Skin epidermis (tissue), 12 donors: ENCODE measurements at regions not wholly inside any gene's neighbourhood (a gene's known extent, or its start where the extent isn't known, plus 50 kb on each side); places are given as distances from the start of the nearest gene placed in this dataset.

ENCODE experiments used
- H3K27ac ChIP-seq, 21 experiments: fragments of 200-600 bp; sonication (generic) in 11 of 21; one replicate each; pipeline ENCODE4 v1.5.0; 2020; ENCODE audit warnings: mild to moderate bottlenecking in 3 of 21, inconsistent platforms in 2 of 21, moderate library complexity in 2 of 21
- H3K4me3 ChIP-seq, 7 experiments: fragments of 200-600 bp; sonication (generic) in 2 of 7; one replicate each; pipeline ENCODE4 v1.5.0; 2020; ENCODE audit warnings: inconsistent platforms in 2 of 7, mild to moderate bottlenecking in 2 of 7, moderate library complexity in 1 of 7

DNA sequence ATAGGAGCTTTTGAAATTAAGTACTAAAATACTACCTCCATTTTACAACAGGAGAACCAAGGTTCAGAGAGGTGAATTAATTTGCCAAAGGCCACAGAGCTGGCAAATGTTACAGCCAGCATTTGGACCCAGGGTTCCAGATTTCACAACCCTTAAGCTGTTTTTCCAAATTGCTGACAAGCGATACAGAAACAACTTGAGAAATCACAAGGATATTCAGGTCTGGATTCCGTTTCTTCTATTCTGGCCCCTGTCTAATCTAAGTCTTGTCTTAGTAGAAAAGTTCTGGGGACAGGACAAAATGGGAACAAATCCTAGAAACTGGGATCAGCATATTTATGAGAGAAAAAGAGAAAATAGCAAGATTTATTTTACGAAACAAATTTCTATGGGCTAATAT, 103.1 kb upstream of the PRLR start:
- H3K4me3 ChIP-seq, result no peak overlapping the region
- no peak overlapping the region for H3K27ac ChIP-seq

DNA sequence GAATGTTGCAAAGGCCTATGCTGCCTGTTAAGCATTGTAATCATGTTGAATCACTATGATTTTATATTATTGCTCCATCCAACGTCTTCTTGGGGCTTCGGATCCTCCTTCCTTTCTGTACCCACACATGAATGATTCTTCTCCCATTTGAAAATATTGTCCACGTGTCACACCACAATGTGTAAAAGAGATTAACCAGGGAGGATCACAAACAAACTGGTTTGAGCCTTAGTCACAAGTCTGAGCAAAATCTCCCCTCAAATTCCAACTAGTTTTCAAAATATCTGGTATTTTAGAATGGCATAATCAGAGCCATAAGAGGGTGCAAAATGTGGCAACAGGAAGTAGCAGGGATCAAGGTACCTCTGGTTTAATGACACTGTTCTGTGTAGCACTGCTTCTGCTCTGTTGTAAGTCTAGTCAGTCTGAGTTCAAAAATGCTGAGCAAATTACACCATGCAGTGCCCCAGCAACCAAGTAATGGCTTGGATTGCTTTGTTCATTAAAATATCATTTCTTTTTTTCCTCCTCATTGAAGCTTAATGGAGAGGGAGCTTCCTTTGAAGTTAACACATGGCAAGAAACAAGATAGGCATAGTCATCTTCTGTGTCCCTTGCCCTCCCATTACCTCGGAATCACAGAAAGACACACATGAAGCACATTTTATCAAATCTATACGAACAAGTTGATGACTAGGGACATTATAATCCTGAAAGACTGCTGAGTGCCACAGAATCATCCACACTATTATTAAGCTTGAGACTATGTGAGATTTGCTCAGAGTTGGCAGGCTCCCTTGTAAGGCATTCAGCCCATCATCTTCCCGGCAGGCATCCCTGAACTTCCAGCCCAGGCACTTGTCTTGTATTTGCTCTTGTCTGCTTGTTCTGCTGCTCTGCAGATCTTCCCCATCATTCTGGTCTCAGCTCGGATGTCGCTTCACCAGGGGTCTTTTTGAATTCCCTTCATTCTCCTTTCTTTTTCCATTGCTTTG, 102.0 kb upstream of the PRLR start:
- H3K27ac ChIP-seq, result peak overlapping the region in 1 of 21 experiments; percentile 19
- no peak overlapping the region for H3K4me3 ChIP-seq

DNA sequence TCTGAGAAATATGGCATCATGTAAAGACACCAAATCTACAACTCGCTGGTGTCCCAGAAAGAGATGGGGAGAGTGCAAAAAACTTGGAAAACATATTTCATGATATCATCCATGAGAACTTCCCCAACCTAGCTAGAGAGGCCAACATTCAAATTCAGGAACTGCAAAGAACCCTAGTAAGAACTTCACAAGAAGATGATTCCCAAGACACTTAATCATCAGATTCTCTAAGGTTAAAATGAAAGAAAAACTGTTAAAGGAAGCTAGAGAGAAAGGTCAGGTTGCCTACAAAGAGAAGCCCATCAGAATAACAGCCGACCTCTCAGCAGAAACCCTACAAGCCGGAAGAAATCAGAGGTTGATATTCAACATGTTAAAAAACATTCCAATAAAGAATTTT, 95.5 kb upstream of the PRLR start:
- no peak overlapping the region for H3K4me3 ChIP-seq
- no peak overlapping the region for H3K27ac ChIP-seq

DNA sequence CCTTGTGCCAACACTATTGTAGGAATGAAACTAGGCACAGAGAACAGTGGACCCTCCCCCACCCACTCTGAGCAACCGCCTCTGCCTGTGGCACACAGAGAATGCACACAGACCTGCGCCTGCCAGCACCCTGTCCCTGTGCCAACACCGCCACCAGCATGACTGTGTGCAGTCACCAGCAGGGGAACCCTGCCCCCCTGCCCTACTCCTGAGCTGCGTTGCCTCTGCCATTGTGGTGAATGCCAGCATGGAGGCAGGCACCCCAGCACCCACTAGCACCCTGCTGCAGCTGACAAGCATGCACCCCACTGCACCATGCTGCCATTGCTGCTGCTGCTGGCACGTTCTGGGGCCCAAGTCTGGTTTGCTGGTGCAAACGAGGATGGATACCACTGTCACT, 94.4 kb upstream of the PRLR start:
- H3K4me3 ChIP-seq, result no peak overlapping the region
- H3K27ac ChIP-seq, result no peak overlapping the region

DNA sequence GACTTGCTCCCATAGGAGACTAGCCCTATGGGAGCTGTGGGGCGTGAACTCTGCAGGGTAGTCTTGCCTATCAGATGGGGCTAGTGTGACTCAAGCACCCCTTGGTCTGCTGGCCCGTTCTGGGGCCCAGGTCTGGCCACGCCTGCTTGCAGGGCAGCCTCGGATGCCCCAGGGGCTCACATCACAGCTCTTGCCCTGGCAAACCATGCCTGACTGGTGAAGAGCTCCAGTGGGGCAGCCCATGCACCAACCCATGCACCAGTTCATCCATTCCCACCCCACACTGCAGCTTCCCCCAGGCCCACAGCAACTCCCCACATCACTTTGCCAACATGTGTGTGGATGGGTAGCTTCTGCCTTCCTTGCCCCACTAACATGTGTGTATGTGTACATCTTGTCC, 93.9 kb upstream of the PRLR start:
- no peak overlapping the region for H3K4me3 ChIP-seq

DNA sequence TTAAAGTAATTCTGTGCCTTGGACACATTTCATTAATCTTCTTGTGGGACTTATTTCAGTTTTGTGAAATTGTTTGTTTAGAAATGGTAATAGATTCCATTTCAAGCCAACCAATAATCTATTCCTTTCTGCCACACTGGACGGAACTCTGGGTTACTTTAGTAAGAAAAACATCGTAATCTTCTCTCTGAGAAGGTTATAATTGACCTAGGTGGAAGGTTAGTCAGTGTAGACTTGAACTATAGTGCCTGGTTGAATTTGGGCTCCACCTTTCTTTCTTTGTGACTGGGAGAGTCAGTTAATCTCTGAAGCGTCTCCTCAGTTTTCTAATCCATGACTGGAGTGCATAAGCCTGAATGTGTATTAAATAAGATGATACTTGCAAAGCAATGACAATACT, 89.7 kb upstream of the PRLR start:
- H3K4me3 ChIP-seq, result no peak overlapping the region
- no peak overlapping the region for H3K27ac ChIP-seq

More for the DNA sequence above, 93.9 kb upstream of the PRLR start:
- H3K27ac ChIP-seq, result no peak overlapping the region

DNA sequence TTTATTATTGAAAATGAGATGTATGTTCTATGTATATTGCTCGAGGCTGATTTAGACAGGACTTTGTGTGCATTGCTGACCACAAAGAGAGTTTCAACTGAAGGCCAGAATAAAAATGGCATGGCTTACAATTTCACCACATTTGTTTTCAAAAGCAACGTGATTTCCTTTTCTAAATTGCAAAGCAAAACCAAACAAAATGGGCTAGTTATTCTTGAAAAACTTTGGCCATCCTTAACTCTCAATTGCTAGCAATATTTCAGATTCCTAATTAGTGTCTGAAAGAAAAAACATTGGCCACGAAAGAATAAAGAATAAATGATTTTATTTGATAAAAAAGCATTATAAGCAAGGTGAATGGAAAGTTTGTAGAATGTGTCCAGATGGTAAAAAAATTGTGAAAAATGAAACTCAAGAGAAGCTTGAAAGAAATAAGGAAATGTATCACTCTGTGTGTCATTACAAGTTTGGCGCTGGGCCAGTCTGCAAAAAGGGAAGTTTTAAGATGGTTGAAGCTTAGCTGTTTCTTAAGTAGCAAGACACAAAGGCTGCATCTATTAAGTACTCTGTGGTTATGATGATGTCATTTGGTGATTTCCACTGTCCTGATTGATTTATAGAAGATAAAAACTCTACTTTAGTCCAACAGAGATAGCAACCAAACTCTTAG, 89.2 kb upstream of the PRLR start:
- H3K27ac ChIP-seq, result peak overlapping the region in 1 of 21 experiments; percentile 4
- H3K4me3 ChIP-seq, result no peak overlapping the region

DNA sequence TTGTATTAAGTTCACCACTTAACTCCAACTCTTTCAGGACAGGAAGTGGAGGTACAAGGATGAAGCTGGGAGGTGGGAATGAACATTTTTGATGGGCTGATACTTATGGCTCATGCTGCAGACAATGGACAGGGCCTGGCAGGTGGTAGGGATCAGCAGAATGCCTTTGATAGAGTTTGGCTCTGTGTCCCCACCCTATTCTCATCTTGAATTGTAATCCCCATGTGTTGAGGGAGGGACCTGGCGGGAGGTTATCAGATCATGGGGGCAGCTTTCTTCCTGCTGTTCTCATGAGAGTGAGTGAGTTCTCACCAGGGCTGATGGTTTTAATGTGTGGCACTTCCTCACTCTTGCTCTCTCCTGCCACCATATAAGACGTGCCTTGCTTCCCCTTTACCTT, 87.3 kb upstream of the PRLR start:
- no peak overlapping the region for H3K4me3 ChIP-seq
- peak overlapping the region in 2 of 21 experiments; percentile 14 to 42 for H3K27ac ChIP-seq

DNA sequence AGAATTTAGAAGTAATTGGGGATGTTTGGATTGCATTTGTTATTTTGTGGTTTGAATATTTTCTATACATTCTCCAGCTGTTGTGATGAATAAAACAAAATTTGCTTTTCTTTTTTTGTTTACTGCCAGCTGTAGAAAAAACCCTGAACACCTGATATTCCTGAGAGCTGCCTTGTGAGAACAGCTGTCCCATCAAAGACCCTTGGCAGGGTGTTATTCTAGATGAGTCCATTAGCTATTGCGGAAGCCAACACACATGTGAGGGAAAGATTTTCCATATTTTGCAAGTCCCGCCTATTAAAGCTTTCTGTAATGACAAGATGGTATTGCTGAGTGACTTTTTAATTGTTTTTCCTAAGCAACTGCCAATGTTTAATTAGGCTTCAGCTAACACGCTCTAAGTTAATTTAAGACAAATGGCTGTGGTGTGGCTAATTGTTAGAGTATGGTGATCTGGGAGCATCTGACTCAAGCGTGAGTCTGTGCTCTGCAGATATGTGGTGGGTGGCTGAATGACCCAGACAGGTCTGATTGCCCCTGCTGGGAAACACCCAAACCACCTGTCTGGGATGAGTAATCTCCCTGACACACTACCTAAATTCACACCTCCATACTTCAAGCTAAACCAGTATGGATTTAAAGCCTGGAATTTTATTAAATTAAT, 86.5 kb upstream of the PRLR start:
- H3K4me3 ChIP-seq, result no peak overlapping the region
- H3K27ac ChIP-seq, result peak overlapping the region in 1 of 21 experiments; percentile 42

DNA sequence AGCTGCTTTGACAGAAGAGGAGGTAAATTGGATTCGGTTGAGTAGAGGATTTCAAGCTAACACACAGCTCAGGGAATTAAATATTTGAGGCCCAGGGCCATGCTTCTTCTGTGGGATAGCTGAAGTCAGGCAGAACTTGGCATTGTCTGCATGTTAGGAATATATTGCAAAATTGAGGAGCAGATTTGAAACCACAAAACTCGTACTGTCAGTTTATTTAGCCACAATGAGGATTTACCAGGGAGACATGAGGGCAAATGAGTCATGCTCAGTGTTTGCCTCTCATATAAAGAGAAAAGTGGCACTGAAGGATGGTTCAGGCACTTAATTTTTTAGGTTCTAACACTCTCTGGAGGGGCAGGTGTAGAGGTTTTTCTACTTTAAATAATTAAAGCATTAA, 83.0 kb upstream of the PRLR start:
- no peak overlapping the region for H3K27ac ChIP-seq
- no peak overlapping the region for H3K4me3 ChIP-seq

DNA sequence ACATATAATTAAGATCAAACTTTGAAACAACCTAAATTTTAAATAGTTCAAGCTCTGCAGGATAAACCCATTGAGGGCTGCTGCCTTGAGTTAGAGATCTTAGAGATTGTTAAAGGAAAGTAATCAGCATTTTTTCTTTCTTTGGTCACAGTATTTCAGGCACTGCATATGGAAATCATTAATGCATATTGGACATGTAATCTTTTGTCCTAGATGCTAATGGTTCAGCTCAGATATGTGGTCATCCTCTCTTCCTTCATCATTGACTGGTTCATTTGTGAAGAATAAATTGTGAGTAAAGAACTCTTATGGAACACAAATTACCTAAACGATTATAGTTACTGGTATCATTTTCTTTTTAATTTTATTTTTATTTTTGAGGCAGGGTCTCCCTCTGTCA, 82.0 kb upstream of the PRLR start:
- Histone ChIP-seq H3K4me3 (no peak overlapping the region), H3K27ac (no peak overlapping the region)

DNA sequence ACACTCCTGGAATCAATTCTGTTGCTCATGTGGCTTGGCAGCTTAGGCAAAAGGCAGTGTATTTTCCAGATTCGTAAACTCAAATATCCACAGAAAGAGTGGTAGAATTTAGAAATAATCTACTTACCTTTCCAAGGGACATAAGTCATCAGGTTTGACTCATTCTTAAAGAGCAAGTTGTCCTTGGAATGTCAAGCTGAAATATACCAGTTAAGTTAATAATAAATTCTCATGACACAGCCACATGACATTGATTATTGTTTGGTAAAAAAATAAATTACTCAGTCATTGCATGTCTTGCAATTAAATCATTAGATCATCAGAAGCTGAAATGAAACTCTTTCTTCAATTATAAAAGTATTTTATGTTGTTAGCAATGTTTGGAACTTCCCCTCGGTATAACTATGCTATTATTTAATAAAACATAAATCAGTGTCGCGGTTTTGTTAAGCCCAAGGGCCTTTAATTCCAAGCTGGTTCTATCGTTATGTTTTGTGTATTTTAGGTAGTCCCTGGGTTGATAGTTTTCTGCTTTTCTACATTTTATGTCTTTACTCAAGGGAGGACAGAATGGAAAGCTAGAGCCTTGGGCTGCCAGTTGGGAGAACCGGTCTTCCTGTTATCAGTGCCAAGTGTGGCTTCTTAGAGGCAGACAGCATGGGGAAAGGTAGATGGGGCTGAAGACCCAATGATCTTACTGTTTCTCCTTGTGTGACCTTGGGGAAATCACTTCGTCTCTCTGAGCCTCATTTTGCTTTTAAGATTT, 79.3 kb upstream of the PRLR start:
- H3K27ac ChIP-seq, result peak overlapping the region in 2 of 21 experiments; percentile 6 to 18
- H3K4me3 ChIP-seq, result no peak overlapping the region

DNA sequence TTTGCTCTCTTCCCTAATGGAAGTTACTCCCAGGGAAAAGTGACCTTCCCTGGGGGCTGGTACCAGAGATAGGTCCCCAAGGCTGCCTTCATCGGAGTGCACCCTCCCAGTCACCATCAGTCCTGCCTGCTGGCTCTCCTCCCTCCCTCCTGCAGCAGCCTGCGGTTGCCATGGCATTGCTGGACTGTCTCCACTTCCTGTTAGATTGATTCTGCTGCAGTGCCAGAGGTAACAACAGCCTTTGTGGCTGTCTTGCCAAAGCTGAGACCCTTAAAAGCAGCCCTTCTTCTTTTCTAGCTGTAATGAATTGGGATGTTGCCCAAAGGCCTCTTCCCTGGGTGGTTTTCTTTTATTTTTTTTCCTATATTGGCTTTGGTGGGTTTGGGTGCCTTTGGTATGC, 78.1 kb upstream of the PRLR start:
- Histone ChIP-seq H3K4me3 (no peak overlapping the region), H3K27ac (no peak overlapping the region)

DNA sequence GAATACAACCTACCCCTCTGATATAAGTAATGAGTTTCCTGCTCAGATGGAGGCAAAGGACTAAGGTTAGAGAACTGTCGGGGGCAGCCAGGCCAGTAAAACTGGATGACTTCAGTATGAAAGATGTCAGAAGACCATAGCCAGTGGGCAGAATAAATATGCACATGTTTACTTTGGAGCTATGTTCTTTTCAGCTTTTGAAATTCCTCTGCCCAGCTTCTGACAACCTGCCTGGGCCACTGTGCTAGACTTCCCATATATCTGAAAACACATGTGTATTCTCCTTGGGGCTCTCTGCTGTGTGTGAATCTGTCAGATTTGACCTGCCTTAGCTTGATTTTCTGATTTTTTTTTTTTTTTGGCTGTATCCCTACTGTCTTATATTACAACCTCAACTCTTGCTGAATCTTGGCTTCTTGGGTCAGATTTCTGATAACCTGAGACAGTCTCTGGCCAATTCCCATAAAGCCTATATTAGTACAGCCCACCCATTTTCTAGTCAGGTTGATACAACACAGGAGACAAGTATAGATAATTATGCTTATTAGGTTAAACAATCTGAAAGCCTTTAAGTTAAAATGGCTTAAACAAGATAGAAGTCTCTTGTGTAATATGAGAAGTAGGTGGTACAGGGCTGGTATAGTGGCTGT, 76.6 kb upstream of the PRLR start:
- Histone ChIP-seq H3K27ac (no peak overlapping the region), H3K4me3 (no peak overlapping the region)

DNA sequence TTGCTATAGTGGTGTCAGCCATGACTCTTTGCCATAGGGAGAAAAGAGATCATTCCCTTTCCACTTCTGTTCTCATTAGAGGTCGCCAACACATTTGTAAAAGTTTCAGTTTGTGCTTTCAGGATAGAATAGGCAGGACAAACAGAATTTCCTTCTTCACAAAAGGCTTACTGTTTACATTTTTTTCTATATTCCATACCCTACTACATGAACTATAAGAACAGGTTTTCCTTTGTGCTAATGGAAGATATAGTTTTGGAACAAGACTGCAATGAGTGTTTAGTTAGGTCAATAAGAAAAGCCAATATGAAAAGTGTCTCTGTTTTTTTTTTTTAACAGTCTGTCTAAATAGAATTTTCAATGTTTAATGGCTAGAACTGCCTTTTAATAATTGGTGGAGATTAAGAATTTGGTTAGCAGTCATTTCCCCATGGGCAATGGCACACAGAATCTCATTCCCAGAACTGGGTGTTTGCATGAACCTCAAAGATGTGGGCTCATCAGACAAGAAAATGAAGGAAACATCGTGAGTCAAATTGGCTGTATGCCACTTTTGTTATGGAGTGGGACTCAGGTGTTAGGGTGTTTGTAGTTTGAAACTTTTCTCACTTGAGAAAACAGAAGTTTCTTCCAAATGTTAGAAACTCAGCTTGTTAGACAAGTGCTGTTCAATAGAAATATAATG, 75.2 kb upstream of the PRLR start:
- Histone ChIP-seq H3K4me3 (no peak overlapping the region), H3K27ac (no peak overlapping the region)

DNA sequence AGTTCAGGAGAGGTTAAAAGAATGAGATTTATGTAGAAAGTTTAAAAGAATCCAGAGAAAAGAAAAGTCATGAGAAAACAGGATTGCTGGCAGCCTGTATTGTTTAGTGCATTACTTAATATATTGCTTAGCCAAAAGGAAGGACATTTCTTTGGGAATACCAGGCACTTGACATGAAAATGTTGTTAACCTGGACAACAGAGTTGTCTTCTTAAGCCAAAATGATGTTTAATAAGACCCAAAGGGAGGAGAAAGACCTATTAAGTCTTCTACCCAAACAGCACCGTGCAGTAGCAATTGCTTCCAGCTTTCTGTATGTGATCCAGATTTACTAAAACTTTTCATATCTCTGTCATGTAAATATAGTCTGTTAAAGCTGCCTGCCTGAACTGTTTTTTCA, 74.0 kb upstream of the PRLR start:
- Histone ChIP-seq H3K4me3 (no peak overlapping the region), H3K27ac (no peak overlapping the region)

DNA sequence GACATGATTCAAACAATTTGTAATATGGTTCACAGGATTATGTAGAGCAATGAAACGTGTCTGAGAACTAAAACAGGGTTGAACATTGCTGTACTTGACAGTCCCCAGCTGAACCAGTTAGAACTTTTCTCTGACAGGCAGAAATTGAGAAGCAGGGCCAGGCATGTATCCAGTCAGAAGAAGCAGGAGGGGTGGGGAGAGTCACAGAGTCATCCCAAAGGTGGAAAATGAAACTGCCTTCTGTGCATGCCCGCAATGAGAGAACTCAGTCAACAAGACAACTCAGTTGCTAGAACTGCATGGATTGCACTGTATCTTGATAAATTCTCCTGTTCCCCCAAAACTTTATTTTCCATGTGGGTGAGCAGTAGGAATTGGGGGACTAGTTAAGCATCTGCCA, 72.9 kb upstream of the PRLR start:
- Histone ChIP-seq H3K4me3 (no peak overlapping the region), H3K27ac (no peak overlapping the region)

DNA sequence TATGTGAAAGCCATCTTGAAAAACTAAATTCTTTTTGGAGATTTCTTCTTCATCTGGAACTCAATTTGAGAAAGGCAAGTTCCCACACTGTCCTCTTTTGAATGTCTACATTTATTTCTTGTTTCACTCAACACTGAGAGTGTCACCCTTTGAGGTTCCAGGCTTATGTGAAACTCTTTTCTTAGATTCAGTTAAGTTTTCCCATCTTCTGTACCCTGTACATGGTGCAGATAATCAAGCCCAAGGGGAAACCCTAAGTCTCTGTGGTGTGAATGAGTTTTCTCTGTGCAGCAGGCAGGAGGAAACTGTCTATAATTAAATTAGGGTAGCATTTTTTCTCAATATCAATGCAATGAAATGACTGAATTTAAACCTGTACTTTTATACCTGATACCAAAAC, 72.3 kb upstream of the PRLR start:
- Histone ChIP-seq H3K27ac (no peak overlapping the region), H3K4me3 (no peak overlapping the region)

DNA sequence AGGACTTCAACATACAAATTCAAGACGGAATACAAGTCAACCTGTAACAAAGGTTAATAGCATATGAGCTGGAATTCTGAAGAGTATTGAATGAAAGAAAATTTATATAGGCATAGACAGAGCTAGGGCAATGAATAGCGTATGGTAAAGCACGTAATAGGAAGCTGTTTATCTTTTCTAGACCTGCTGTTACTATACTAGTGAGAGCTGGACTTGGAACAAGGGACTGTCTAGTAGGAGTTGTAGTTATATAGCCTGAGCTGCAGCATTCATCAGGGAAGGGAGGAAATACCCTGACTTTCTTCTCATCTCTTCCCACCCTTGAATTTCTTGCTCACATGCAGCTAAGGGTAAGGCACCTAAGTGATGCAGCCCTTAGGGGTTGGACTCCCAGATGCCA, 67.5 kb upstream of the PRLR start:
- Histone ChIP-seq H3K4me3 (no peak overlapping the region), H3K27ac (no peak overlapping the region)
